GM12865 (cell line): ENCODE measurements at regions not wholly inside any gene's neighbourhood (a gene's known extent, or its start where the extent isn't known, plus 50 kb on each side); places are given as distances from the start of the nearest gene placed in this dataset.

Experiments used
- DNase-seq: peaks from one replicate; pipeline ENCODE4 v3.0.0; 2010; ENCODE audit warnings: low read depth
- H3K4me3 ChIP-seq: 2 replicates; pipeline ENCODE4 v1.5.1; 2011; ENCODE audit warnings: mild to moderate bottlenecking, low read depth, low read length, control low read depth
- TF ChIP-seq, protein P1 (sequence below): IDR thresholded peaks from 2 replicates; pipeline ENCODE4 v1.5.1; 2011; ENCODE audit warnings: low read length, control low read depth, low read depth, inconsistent platforms; ENCODE audit not compliant: insufficient read depth; ENCODE audit errors: missing control alignments

DNA sequence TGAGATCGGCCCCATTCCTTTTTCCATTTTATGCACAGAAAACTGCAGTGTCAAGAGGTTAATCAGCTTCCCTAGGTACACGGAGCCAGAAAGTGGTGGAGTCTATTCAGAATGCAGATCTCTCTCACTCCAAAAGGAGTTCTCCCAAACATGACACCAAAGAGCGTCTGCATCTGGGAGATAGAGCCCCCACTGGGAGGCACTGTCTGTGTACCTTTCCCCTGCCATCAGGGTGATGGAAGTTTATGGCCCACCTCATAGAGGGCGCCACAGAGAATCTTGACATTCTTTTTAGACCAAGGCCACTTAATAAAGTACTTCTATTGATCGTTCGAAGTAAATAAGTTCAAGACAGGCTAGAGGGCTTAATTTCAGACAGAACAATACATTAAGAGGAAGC is 493.7 kb upstream of the ERCC4 start:
- TF ChIP-seq, protein P1, sequence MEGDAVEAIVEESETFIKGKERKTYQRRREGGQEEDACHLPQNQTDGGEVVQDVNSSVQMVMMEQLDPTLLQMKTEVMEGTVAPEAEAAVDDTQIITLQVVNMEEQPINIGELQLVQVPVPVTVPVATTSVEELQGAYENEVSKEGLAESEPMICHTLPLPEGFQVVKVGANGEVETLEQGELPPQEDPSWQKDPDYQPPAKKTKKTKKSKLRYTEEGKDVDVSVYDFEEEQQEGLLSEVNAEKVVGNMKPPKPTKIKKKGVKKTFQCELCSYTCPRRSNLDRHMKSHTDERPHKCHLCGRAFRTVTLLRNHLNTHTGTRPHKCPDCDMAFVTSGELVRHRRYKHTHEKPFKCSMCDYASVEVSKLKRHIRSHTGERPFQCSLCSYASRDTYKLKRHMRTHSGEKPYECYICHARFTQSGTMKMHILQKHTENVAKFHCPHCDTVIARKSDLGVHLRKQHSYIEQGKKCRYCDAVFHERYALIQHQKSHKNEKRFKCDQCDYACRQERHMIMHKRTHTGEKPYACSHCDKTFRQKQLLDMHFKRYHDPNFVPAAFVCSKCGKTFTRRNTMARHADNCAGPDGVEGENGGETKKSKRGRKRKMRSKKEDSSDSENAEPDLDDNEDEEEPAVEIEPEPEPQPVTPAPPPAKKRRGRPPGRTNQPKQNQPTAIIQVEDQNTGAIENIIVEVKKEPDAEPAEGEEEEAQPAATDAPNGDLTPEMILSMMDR, result peak; percentile 4
- peak; percentile 45 for DNase-seq

DNA sequence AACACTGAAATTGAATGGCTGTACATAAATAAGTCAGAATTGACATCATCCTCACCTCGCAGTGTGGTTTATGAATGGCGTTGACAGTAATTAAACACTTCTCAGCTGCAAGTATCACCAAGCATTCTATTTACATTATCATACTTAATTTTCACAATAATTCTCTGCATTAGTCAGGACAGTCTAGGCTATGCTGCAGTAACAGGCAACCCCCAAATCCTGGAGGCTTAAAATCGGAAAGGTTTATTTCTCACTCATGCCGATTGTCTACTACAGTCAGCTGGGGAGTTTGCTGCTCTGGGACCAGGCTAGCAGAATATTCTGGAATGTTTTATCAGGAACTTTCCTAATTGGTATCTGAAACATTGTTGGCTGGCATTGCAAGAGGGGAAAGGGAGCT is 493.2 kb upstream of the ERCC4 start:
- DNase-seq, result no peak
- TF ChIP-seq, protein P1, result no peak
- H3K4me3 ChIP-seq, result no peak overlapping the region

More for the DNA sequence above, 493.7 kb upstream of the ERCC4 start:
- no peak overlapping the region for H3K4me3 ChIP-seq

DNA sequence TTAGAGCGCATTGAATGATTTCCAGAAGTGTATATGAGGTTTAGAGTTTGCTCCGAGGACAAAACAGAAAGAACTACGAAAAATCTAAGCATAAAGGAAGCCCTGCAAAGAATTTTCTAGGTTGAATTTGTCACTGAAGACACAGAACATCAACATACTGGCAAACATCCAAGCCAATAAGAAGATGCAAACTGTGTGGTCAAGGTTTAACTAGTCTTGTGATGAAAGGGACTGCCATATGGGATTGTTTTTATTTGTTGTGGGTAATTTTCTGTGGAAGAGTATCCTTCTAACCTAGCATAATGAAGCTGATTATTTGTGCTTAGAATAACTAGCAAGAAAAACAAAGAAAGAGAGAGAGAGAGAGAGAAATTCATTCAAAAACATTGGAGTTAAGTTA is 492.0 kb upstream of the ERCC4 start:
- H3K4me3 ChIP-seq, result no peak overlapping the region
- DNase-seq, result peak; percentile 45
- TF ChIP-seq, protein P1, result no peak

DNA sequence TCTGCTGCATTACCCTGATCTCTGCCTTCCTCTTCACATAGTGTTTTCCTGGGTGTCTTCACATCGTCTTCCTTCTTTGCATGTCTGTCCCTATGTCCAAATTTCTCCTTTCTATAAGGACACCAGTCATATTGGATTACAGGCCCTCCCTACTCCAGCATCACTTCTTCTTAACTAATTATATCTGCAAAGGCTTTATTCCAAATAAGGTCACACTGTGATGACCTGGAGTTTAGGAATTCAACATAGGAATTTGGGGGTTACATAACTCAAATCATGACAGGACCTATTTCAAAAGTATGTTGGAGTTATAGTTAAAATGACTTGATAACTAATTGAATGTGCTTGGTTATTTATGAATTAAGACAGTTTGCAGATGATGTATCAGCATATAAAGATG is 490.5 kb upstream of the ERCC4 start:
- TF ChIP-seq, protein P1, result no peak
- DNase-seq, result no peak
- no peak overlapping the region for H3K4me3 ChIP-seq

DNA sequence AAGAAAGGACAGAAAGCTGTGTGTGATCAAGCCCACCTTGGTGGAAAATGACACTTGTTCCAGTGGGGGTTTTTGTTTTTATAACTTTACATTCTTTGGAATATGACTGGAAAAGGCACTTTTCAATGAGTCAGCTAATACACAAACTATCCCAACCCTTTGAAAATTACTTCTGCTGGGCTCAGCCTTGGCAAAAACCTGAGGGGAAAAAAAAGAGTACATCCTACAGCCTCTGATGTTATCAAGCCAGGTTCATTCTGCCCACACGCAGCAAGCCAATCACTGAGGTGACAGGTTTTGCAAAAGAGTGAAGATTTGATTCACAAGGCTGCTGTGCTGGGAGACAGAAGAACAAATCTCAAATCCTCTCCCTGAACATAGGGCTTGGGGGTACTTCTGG is 484.5 kb upstream of the ERCC4 start:
- TF ChIP-seq, protein P1, result no peak

DNA sequence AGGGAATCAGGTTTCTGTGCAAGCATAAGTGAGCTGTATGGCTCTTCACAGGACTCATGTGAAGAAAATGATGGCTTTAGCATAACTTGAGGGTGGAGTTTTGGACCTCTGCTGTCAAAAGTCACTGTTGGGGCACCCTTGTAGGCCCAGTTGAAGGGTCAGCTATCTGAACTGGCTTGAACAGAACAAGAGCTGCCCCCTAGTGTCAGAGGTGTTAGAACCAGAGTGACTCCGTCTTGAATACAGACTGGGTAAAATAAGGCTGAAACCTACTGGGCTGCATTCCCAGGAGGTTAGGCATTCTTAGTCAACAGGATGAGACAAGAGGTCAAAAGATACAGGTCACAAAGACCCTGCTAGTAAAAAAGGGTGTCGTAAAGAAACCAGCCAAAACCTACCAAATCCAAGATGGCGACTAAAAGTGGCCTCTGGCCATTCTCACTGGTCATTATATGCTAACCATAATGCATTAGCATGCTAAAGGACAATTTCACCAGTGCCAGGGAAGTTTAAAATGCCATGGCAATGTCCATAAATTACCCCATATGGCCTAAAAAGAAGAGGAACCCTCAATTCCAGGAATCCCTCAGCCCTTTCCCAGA is 484.0 kb upstream of the ERCC4 start:
- peak overlapping the region; percentile 29 for H3K4me3 ChIP-seq
- TF ChIP-seq, protein P1, result peak; percentile 34
- peak; percentile 48 for DNase-seq

More for the DNA sequence above, 484.5 kb upstream of the ERCC4 start:
- H3K4me3 ChIP-seq, result no peak overlapping the region
- no peak for DNase-seq

DNA sequence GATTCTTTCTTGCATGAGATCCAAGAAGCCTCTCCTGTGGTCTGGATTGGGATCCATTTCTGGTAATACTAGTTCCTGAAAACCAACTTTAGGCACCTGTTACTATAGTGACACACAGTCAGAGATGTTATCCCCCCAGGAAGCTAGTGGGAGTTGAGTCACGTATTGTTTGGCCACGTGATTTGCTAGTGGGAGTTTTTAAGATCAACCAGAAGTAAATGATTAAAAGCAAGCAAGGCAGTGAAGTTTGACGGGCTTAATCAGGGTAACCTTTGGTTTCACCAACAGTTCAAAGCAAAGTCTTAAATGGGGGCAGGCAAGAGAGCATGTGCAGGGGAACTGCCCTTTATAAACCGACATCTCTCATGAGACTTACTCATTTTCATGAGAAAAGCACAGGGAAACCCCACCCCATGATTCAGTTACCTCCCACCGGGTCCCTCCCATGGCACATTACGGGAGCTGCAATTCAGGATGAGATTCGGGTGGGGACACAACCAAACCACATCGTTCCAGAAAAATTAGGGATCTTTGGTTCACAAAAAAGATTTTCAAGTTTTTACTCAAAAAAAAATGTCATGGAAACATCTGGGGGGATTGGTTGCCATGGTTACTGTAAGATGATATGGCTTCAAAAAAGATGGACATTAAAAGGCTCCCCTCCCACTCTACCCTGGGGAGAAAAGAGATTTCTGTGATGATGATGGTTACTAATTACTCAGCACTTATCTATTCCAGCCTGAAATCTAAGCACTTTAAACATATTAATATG is 483.1 kb upstream of the ERCC4 start:
- H3K4me3 ChIP-seq, result peak overlapping the region; percentile 29
- TF ChIP-seq, protein P1, result no peak
- peak; percentile 83 for DNase-seq
